Right ventricle myocardium inferior (tissue), 1 donor: ENCODE measurements at regions not wholly inside any gene's neighbourhood (a gene's known extent, or its start where the extent isn't known, plus 50 kb on each side); places are given as distances from the start of the nearest gene placed in this dataset.
A peak's percentile ranks its signal among the peaks of the same experiment; 100 is the strongest.

Experiments
- ATAC-seq: fragments of 200-7000 bp; cut with Tn5 transposase; one replicate; pipeline ENCODE4 v1.9.1; 2020; ENCODE audit warnings: mild to moderate bottlenecking, moderate library complexity
- DNase-seq: peaks from one replicate; pipeline ENCODE4 v3.0.0; 2021; ENCODE audit errors: missing footprints
- intact Hi-C: fragments of 100-400 bp; cut with DNase I; formaldehyde crosslinking; loops from one replicate; pipeline ENCODE4 v1.11.0; 2022
- donor health status: DM: no; HTN: yes; CAD: no; lungs with severe emphysema.

DNA sequence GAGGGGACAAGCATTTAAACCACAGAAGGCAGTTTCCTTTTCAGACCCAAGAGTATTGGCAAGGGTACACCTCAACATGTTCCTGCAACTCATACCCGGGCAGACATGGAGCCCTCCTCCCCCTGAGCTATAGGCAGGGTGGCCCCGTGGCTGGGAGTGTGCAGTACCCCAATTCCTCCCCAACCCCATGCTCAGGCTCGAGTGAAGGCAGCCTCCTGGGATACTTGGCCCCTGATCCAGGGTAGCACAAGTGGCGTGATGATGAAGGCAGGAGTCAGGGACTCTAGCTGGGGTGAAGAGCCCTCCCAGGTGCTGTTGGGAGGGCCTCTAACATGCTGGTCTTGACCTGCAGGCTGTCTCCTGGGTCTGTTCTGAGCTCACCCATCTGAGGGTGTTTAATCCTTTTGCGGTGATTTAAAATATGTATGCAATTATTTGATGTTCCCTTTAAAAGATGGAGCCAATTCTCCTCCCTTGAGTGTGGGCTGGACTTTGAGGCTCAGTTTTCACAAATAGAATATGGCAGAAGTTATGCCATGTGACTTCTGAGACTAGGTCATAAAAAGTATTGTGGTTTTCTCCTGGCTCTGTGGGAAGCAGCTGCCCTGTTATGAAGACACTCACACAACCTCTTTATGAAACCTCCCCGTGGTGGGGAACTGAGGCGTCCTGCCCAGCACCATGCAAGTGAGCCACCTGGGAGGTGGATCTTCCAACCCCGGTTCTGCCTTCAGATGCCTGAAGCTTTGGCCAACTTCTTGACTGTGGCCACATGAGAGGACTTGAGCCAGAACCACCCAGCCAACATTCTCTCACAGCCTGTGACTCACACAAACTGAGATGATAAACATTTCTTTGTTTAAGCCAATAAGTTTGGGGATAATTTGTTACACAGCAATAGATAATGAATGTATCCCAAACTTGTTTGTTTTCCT is 54.7 kb upstream of the NECTIN1 start:
- intact Hi-C loops: no loop called here
- DNase-seq: peak; percentile 51

DNA sequence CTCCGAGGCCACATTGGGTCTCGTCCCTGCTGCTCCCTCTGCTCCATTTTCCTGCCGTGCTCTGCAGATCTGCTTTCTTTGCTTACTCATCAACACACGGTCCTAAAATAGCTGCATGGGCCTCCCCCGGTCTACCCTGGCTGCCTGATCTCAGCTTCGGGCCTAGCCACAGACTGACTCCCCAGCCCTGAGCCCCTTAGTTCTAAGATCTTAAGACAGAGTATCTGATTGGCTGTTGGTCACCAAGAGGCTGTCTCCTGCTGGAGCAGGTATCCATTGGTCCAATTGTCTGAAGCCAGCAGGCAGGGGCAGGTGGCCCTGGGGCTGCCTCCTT is 53.7 kb upstream of the NECTIN1 start:
- intact Hi-C loops: no loop called here
- ATAC-seq (no peak), DNase-seq (peak; percentile 45)

More for the DNA sequence above, 54.7 kb upstream of the NECTIN1 start:
- ATAC-seq: no peak

DNA sequence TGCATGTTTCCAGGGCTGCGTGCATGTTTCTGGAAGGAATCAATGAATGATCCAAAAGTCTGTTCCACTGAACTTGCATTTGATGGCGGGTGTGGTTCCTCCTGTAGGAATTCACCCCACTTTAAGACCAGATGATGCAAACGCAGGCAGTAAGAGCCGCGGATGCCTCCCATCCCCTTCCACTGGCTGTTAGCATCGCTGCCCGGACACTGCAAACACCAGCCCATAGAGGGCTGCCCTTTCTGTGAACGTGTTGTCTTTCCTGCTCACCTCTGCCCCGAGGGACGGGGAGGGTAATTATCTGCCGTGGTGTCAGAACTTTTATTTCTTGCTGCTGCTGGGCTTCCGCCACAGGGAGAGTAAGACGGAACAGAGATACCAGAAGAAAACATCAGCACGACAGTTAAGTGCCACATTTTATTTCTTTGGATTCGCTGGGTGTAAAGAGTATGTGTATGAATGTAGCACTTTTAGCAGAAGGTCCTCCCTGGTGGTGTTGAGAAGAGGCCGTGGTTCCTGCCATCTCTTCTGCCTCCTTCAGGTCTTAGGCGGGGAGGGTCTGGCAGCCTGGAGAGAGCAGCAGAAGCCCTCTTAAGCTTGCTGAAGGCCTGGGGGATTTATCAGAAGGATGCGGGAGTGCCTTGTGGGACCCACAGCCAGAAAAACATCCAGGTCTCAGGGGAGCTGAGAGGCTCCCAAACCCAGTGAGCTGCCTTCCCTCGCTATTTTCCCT is 53.2 kb upstream of the NECTIN1 start:
- intact Hi-C loops: no loop called here
- ATAC-seq (no peak), DNase-seq (peak; percentile 35)

DNA sequence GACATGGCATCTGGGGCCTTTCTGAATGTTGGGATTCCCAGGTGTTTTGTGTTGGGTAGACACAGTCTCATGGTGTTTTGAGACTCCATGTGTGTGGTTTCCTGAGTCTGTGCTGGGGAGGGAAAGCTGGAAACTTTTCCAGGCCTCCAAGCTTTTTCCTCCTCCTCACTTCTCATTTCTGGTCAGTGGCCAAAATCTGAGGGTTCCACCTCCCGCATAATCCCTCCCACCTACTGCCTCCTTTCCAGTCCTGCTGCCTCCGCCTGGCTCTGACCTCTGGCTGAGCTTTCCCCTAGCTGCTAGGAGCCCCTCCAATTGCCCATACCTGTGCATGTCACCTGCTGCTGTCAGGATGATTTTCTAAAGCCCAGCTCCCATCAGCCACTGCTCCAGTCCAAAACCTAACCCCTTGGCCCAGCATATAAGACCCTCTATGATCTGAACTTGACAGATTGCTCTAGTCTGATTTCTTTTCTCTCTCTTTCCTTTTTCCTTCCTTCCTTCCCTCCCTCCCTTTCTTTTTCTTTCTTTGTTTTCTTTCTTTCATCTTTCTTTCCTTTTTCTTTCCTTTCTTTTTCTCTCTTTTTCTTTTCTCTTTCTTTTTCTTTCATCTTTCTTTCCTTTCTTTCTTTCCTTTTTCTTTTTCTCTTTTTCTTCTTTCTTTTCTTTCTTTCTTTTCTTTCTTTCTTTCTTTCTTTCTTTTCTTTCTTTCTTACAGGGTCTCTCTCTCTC is 51.4 kb upstream of the NECTIN1 start:
- intact Hi-C loops: no loop called here
- DNase-seq: peak; percentile 40
- peak; percentile 37 for ATAC-seq

DNA sequence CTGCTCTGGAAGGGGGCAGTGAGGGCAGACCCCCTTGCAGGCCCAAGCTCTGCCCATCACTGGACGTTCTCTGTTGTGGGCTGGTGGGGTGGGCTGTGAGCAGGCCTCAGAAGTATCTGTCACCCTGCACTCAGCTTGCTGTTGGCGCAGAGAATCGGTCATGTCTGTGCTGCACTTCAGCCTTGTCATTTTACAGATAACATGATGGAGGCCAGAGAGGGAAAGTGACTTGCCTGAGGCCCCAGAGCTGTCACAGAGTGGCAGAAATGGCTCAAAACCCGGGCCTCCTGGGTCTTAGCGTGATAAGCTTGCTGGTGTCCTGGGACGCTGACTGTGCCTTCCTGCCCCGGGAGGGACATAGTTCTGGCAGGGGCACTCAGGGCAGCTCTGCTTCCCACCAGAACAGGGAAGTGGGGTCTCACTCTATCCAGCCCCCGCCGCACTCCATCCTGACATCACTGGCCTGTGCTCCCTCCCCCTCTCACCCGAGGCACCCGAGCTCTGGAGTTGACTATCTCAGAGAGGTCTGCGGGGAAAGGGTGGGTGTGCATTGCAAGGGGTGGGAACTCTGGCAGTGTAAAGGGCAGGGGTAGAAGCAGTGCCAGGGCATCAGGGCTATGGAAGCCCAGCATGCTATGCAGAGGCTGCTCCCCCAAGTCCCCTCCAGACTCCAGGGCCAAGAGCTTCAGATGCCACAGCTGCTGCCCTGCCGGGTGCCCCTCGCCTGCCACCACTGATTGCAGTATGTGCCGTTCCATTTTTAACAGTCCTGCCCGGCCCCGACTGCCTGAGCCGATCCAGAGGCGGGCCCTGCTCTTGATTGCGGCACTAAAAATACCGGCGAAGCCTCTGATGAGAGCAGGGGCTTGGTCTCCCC is 50.4 kb upstream of the NECTIN1 start:
- intact Hi-C loops: loop anchor here (2.0 kb wide), 1 partner anchor 113 kb away; no protein-coding TSS in a partner anchor
- DNase-seq (peak; percentile 79), ATAC-seq (peak; percentile 79)
